Osteocyte (in vitro differentiated cells): ENCODE measurements at regions not wholly inside any gene's neighbourhood (a gene's known extent, or its start where the extent isn't known, plus 50 kb on each side); places are given as distances from the start of the nearest gene placed in this dataset.

Source experiments
- DNase-seq: peaks from one replicate; pipeline ENCODE4 v3.0.0; 2021; ENCODE audit warnings: mixed read lengths; ENCODE audit not compliant: unreplicated experiment; ENCODE audit errors: extremely low spot score
- H3K27ac Mint-ChIP-seq: one replicate; pipeline ENCODE4 v1.8.0; 2021; ENCODE audit warnings: mild to moderate bottlenecking, mixed read lengths; ENCODE audit not compliant: unreplicated experiment
- H3K27me3 Mint-ChIP-seq: one replicate; pipeline ENCODE4 v1.8.0; 2021; ENCODE audit warnings: mixed read lengths; ENCODE audit not compliant: unreplicated experiment
- H3K36me3 Mint-ChIP-seq: one replicate; pipeline ENCODE4 v1.8.0; 2021; ENCODE audit warnings: mixed read lengths; ENCODE audit not compliant: unreplicated experiment
- H3K4me1 Mint-ChIP-seq: one replicate; pipeline ENCODE4 v1.8.0; 2021; ENCODE audit warnings: mixed read lengths; ENCODE audit not compliant: unreplicated experiment
- H3K4me3 Mint-ChIP-seq: one replicate; pipeline ENCODE4 v1.8.0; 2021; ENCODE audit warnings: mild to moderate bottlenecking, moderate library complexity, mixed read lengths; ENCODE audit not compliant: unreplicated experiment
- H3K9me3 Mint-ChIP-seq: one replicate; pipeline ENCODE4 v1.8.0; 2021; ENCODE audit warnings: mixed read lengths; ENCODE audit not compliant: unreplicated experiment
- TF ChIP-seq, protein P1 (sequence below): fragments of 200-600 bp; sonication (generic); IDR thresholded peaks from 2 replicates; pipeline ENCODE4 v1.5.0; 2021; ENCODE audit warnings: antibody characterized with exemption, mild to moderate bottlenecking, moderate library complexity

DNA sequence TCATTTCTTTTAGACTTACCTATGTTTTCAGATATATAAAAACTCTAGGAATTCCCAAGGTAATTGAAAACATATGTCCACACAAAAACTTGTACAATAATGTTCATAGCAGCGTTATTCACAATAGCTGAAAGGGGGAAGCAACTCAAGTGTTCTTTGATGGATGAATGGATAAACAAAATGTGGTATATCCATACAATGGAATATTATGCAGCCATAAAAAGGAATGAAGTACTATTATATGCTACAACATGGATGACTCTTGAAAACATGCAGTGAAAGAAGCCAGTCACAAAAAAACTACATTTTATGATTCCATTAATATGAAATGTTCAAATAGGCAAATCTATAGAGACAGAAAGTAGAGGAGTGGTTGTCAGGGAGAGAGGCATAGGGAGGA lies 62.2 kb upstream of the WDR26 start:
- Mint-ChIP-seq H3K36me3 (no peaks in the 10 kb centered on the region), H3K9me3 (peaks cover 9% of the 10 kb centered on the region)

DNA sequence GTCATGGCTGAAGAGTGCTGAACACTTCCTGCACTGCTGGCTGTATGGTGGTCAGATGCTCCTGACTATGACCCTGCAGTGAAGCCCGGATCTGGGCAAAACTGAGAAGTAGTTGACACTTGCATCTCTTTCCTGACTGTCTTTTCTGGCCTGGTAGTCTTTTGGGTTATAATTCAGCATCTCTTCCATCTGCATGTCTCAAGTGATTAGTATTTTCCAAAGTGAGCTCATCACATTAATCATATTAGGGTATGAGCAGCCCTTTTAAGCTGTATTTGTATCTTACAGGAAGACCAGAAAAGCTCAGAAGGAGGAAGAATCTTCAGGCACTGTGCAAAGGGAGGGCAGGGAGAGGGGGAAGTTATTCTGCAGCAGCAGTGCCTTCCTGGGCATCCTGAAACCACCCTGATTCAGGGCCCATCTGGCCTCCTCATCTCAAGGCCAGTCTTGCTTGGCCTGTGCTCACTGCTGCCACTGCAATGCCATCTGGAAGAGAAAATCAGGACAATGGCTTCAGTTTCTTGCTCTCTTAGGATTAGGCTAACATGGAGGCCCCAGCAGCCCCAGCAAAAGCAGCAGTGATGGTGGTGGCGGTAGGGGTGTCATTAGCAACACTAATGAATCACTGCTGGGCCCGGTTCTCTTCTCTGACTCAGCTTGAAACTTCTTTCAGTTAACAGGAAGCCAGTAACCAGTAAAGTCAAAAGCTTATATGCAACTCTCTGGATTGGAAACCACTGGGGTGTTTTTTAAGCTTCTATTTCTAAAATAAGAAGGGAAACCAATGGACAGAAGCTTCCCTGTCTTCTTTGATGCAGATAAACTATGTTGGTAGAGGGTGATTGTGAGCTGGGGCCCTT lies 63.3 kb upstream of the WDR26 start:
- H3K27ac Mint-ChIP-seq = peak overlapping the region; percentile 90
- peaks cover 9% of the 10 kb centered on the region for H3K9me3 Mint-ChIP-seq
- TF ChIP-seq, protein P1, sequence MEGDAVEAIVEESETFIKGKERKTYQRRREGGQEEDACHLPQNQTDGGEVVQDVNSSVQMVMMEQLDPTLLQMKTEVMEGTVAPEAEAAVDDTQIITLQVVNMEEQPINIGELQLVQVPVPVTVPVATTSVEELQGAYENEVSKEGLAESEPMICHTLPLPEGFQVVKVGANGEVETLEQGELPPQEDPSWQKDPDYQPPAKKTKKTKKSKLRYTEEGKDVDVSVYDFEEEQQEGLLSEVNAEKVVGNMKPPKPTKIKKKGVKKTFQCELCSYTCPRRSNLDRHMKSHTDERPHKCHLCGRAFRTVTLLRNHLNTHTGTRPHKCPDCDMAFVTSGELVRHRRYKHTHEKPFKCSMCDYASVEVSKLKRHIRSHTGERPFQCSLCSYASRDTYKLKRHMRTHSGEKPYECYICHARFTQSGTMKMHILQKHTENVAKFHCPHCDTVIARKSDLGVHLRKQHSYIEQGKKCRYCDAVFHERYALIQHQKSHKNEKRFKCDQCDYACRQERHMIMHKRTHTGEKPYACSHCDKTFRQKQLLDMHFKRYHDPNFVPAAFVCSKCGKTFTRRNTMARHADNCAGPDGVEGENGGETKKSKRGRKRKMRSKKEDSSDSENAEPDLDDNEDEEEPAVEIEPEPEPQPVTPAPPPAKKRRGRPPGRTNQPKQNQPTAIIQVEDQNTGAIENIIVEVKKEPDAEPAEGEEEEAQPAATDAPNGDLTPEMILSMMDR = peak; percentile 6
- no peaks in the 10 kb centered on the region for H3K27me3 Mint-ChIP-seq
- peaks cover 59% of the 10 kb centered on the region for H3K4me1 Mint-ChIP-seq
- DNase-seq = no peak
- no peak overlapping the region for H3K4me3 Mint-ChIP-seq
- no peaks in the 10 kb centered on the region for H3K36me3 Mint-ChIP-seq

More for the DNA sequence above, 62.2 kb upstream of the WDR26 start:
- Mint-ChIP-seq H3K4me3 (no peak overlapping the region), H3K27ac (no peak overlapping the region), H3K4me1 (peaks cover 48% of the 10 kb centered on the region), H3K27me3 (no peaks in the 10 kb centered on the region)
- no peak for DNase-seq
- TF ChIP-seq, protein P1 = no peak

DNA sequence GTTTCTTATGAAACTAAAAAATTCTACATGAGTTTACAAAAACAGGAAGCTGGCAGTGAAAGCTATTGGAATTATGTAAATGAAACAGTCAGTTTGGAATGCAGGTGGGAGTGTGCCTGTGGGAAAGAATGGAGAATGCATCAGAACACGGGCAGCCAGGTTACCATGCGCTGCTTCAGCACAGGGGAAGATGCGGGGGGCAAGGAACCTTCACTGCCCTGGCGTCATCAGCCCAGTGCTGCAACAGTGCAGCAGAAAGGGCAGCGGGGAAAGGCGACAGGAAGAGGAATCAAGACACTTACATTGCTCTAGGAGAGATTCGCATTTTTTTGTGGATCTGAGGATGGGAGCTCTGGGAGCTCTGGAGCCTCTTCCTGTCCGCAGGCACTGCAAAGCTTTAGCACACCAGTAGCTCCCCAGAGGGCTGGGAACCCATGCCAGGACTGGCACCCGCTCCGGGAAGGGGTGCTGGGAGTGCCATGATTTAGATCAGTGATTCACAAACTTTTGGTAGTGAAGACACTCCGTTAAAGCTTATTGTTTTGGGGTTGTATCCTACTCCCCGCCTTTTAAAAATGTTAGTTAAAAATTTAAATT lies 64.1 kb upstream of the WDR26 start:
- DNase-seq = no peak
- peaks cover 66% of the 10 kb centered on the region for H3K4me1 Mint-ChIP-seq

DNA sequence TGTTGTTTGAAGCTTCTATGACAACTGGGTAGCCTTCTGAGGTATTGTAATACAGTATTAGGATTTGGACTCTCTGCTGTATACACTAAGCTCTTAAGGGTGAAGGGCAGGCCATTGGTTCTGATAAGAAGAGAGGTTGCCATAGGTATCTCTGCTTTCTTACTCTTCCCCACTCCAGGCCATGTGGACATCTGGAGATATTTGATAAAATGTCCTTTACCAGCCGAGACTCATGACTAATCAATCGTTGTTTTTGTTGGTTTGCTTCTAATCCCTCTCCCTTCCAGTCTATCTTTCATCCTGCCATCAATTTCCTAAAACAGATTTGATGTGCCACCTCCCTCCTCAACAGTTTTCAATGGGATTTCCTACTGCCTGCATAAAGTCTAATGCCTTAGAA lies 64.6 kb upstream of the WDR26 start:
- TF ChIP-seq, protein P1 = no peak
- H3K9me3 Mint-ChIP-seq = peaks cover 9% of the 10 kb centered on the region
- no peak for DNase-seq
- no peak overlapping the region for H3K4me3 Mint-ChIP-seq
- H3K27ac Mint-ChIP-seq = peak overlapping the region; percentile 90
- H3K4me1 Mint-ChIP-seq = peaks cover 72% of the 10 kb centered on the region
- no peaks in the 10 kb centered on the region for H3K36me3 Mint-ChIP-seq
- H3K27me3 Mint-ChIP-seq = no peaks in the 10 kb centered on the region

More for the DNA sequence above, 64.1 kb upstream of the WDR26 start:
- TF ChIP-seq, protein P1 = no peak
- H3K27me3 Mint-ChIP-seq = no peaks in the 10 kb centered on the region
- no peaks in the 10 kb centered on the region for H3K36me3 Mint-ChIP-seq
- H3K27ac Mint-ChIP-seq = peak overlapping the region; percentile 90
- peak overlapping the region; percentile 43 for H3K4me3 Mint-ChIP-seq
- peaks cover 9% of the 10 kb centered on the region for H3K9me3 Mint-ChIP-seq

DNA sequence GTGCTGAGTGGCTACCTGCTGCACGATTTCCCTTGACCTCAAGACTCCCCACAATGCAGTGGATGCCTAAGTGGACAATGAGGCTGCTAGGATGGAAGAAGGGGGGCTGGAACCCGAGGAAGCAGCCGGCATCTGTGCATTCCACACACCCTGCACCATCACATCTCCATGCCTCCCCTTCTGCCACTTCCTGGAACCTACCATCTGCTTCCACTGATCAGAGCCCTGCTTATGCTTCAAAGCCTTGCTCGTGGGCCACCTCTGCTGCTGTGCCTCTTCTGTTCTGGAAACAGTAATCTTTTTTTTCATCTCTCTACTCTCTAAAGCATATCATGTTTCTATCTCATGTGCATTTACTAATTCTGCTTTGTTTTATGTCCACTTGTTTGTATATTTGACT lies 66.2 kb upstream of the WDR26 start:
- DNase-seq = no peak
- peaks cover 80% of the 10 kb centered on the region for H3K4me1 Mint-ChIP-seq
- peaks cover 9% of the 10 kb centered on the region for H3K9me3 Mint-ChIP-seq
- H3K36me3 Mint-ChIP-seq = no peaks in the 10 kb centered on the region
- H3K4me3 Mint-ChIP-seq = no peak overlapping the region
- TF ChIP-seq, protein P1 = no peak
- no peak overlapping the region for H3K27ac Mint-ChIP-seq
- H3K27me3 Mint-ChIP-seq = no peaks in the 10 kb centered on the region
